Endothelial cell of umbilical vein (primary cell): ENCODE measurements at regions not wholly inside any gene's neighbourhood (a gene's known extent, or its start where the extent isn't known, plus 50 kb on each side); places are given as distances from the start of the nearest gene placed in this dataset.

Experiments used
- EZH2 ChIP-seq: IDR thresholded peaks from 2 replicates; pipeline ENCODE4 v1.6.1; 2012; ENCODE audit warnings: borderline replicate concordance, low read depth, mild to moderate bottlenecking, moderate library complexity, low read length, inconsistent platforms; ENCODE audit not compliant: severe bottlenecking
- FOS ChIP-seq: IDR thresholded peaks from 2 replicates; pipeline ENCODE4 v1.6.1; 2011; ENCODE audit warnings: mild to moderate bottlenecking, low read length, moderate library complexity, borderline replicate concordance; ENCODE audit not compliant: insufficient read depth
- GATA2 ChIP-seq: IDR thresholded peaks from 2 replicates; pipeline ENCODE4 v1.7.0; 2011; ENCODE audit warnings: low read depth, mild to moderate bottlenecking, moderate library complexity, mixed read lengths, low read length; ENCODE audit not compliant: insufficient read length, insufficient read depth
- JUN ChIP-seq: IDR thresholded peaks from 2 replicates; pipeline ENCODE4 v1.6.1; 2011; ENCODE audit warnings: borderline replicate concordance, low read depth; ENCODE audit not compliant: insufficient read length, insufficient read depth
- MYC ChIP-seq: IDR thresholded peaks from one replicate; pipeline ENCODE4 v1.6.1; 2011; ENCODE audit warnings: mild to moderate bottlenecking, low read depth, low read length
- POLR2A ChIP-seq: IDR thresholded peaks from 2 replicates; pipeline ENCODE4 v1.6.1; 2012; ENCODE audit warnings: low read depth, mild to moderate bottlenecking, control low read depth, low read length
- POLR2AphosphoS5 ChIP-seq: IDR thresholded peaks from 2 replicates; pipeline ENCODE4 v1.6.1; 2012; ENCODE audit warnings: low read depth, mild to moderate bottlenecking, control low read depth, low read length, moderate library complexity; ENCODE audit not compliant: insufficient read depth
- TF ChIP-seq, protein P1 (sequence below), 2 donors: IDR thresholded peaks; 1 replicate in 1 of 2; 2 replicates in 1 of 2; pipeline ENCODE4 v1.5.1; 2011; ENCODE audit warnings: low read length in 2 of 2, mild to moderate bottlenecking in 2 of 2, moderate library complexity in 2 of 2, control low read depth in 1 of 2, inconsistent platforms in 1 of 2, low read depth in 1 of 2; ENCODE audit not compliant: insufficient read depth in 1 of 2; ENCODE audit errors: extremely low read depth in 1 of 2
- TF ChIP-seq, protein P2 (sequence below): IDR thresholded peaks from 2 replicates; pipeline ENCODE4 v1.6.1; 2011; ENCODE audit not compliant: insufficient read depth, insufficient read length

DNA sequence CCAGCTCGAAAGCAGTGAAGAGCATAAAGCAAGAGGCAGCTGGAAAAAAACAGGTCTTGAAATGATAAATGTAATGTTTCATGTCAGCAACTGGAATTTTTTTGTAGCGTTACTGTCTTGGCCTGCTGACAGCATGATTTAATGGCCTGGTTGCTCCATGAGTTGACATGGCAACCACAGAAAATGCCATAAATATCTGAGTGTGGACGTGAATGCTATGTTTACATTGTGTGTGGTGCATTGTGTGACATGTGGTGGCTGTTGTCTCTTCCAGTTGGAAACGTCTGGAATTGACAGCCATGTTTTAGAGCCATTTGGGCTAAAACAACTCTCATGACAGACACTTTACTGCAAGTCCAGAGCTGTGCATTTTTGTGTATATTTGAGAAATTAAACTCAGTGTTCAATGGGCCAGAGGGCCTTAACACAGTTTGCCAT is 170.0 kb downstream of the FOXA2 start:
- TF ChIP-seq, protein P1, sequence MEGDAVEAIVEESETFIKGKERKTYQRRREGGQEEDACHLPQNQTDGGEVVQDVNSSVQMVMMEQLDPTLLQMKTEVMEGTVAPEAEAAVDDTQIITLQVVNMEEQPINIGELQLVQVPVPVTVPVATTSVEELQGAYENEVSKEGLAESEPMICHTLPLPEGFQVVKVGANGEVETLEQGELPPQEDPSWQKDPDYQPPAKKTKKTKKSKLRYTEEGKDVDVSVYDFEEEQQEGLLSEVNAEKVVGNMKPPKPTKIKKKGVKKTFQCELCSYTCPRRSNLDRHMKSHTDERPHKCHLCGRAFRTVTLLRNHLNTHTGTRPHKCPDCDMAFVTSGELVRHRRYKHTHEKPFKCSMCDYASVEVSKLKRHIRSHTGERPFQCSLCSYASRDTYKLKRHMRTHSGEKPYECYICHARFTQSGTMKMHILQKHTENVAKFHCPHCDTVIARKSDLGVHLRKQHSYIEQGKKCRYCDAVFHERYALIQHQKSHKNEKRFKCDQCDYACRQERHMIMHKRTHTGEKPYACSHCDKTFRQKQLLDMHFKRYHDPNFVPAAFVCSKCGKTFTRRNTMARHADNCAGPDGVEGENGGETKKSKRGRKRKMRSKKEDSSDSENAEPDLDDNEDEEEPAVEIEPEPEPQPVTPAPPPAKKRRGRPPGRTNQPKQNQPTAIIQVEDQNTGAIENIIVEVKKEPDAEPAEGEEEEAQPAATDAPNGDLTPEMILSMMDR (IDR thresholded peaks at IDR 0.05; ENCODE audit: extremely low read depth in 1 of 2, insufficient read depth in 1 of 2, low read depth in 1 of 2, low read length in 2 of 2), result no peak
- TF ChIP-seq EZH2, result no peak
- TF ChIP-seq MYC, result no peak
- TF ChIP-seq POLR2A, result no peak
- TF ChIP-seq POLR2AphosphoS5, result no peak
- no peak for TF ChIP-seq GATA2
- TF ChIP-seq, protein P2, sequence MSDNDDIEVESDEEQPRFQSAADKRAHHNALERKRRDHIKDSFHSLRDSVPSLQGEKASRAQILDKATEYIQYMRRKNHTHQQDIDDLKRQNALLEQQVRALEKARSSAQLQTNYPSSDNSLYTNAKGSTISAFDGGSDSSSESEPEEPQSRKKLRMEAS, result no peak
- no peak for TF ChIP-seq JUN
- TF ChIP-seq FOS, result no peak
